ENCODE measurements at regions not wholly inside any gene's neighbourhood (a gene's known extent, or its start where the extent isn't known, plus 50 kb on each side); places are given as distances from the start of the nearest gene placed in this dataset.

GRCh38 chr2:39949131-39949530, 170.1 kb upstream of the THUMPD2 start:
- Mint-ChIP-seq H3K27me3 (no peaks in the 10 kb centered on the region), H3K9me3 (no peaks in the 10 kb centered on the region), H3K4me3 (no peak overlapping the region), H3K27ac (no peak overlapping the region), H3K4me1 (no peaks in the 10 kb centered on the region), H3K36me3 (no peaks in the 10 kb centered on the region)
- Histone ChIP-seq H3K9me3 (ENCODE audit: low read length) (no peaks in the 10 kb centered on the region), H3K27me3 (ENCODE audit: insufficient read depth, low read length, poor library complexity, severe bottlenecking) (no peaks in the 10 kb centered on the region), H3K4me3 (ENCODE audit: low read length) (no peak overlapping the region), H3K4me1 (ENCODE audit: insufficient read depth, low read length) (no peaks in the 10 kb centered on the region), H3K27ac (ENCODE audit: low read depth, low read length) (no peak overlapping the region), H3K36me3 (ENCODE audit: insufficient read depth, low read length) (no peaks in the 10 kb centered on the region)
- DNase-seq, result no peak
- POLR2A ChIA-PET, result no interaction called here
- CTCF ChIA-PET, result no interaction called here

- Mint-ChIP-seq H3K36me3 (no peaks in the 10 kb centered on the region), H3K9me3 (no peaks in the 10 kb centered on the region), H3K27ac (no peak overlapping the region), H3K27me3 (no peaks in the 10 kb centered on the region), H3K4me3 (no peak overlapping the region), H3K4me1 (no peaks in the 10 kb centered on the region)
- H3K4me1 ChIP-seq (ENCODE audit: insufficient read depth, low read length), result no peaks in the 10 kb centered on the region
- H3K36me3 ChIP-seq (ENCODE audit: insufficient read depth, low read length), result no peaks in the 10 kb centered on the region
- H3K4me3 ChIP-seq (ENCODE audit: low read length), result no peak overlapping the region
- POLR2A ChIA-PET, result no interaction called here
- H3K9me3 ChIP-seq (ENCODE audit: low read length), result no peaks in the 10 kb centered on the region
- CTCF ChIA-PET, result no interaction called here
- DNase-seq, result no peak
- H3K27me3 ChIP-seq (ENCODE audit: insufficient read depth, low read length, poor library complexity, severe bottlenecking), result no peaks in the 10 kb centered on the region
- no peak overlapping the region for H3K27ac ChIP-seq (ENCODE audit: low read depth, low read length)
Observed at GRCh38 chr2:39948016-39948719, 169.1 kb upstream of the THUMPD2 start.

- H3K36me3 Mint-ChIP-seq, result no peaks in the 10 kb centered on the region
- Histone ChIP-seq H3K9me3 (ENCODE audit: low read length) (no peaks in the 10 kb centered on the region), H3K4me1 (ENCODE audit: insufficient read depth, low read length) (no peaks in the 10 kb centered on the region), H3K4me3 (ENCODE audit: low read length) (no peak overlapping the region), H3K27me3 (ENCODE audit: insufficient read depth, low read length, poor library complexity, severe bottlenecking) (no peaks in the 10 kb centered on the region), H3K27ac (ENCODE audit: low read depth, low read length) (no peak overlapping the region), H3K36me3 (ENCODE audit: insufficient read depth, low read length) (no peaks in the 10 kb centered on the region)
- no peaks in the 10 kb centered on the region for H3K4me1 Mint-ChIP-seq
- no peak overlapping the region for H3K4me3 Mint-ChIP-seq
- ChIA-PET POLR2A (no interaction called here), CTCF (no interaction called here)
- H3K27me3 Mint-ChIP-seq, result no peaks in the 10 kb centered on the region
- H3K9me3 Mint-ChIP-seq, result no peaks in the 10 kb centered on the region
- DNase-seq, result no peak
- H3K27ac Mint-ChIP-seq, result no peak overlapping the region
Observed at GRCh38 chr2:39947294-39948015, 168.4 kb upstream of the THUMPD2 start.

GRCh38 chr2:39942950-39943349, 163.9 kb upstream of the THUMPD2 start:
- Histone ChIP-seq H3K4me1 (ENCODE audit: insufficient read depth, low read length) (no peaks in the 10 kb centered on the region), H3K27ac (ENCODE audit: low read depth, low read length) (no peak overlapping the region), H3K36me3 (ENCODE audit: insufficient read depth, low read length) (no peaks in the 10 kb centered on the region), H3K9me3 (ENCODE audit: low read length) (no peaks in the 10 kb centered on the region), H3K4me3 (ENCODE audit: low read length) (no peak overlapping the region), H3K27me3 (ENCODE audit: insufficient read depth, low read length, poor library complexity, severe bottlenecking) (no peaks in the 10 kb centered on the region)
- Mint-ChIP-seq H3K9me3 (no peaks in the 10 kb centered on the region), H3K4me3 (no peak overlapping the region), H3K36me3 (no peaks in the 10 kb centered on the region), H3K27ac (no peak overlapping the region), H3K27me3 (peaks cover 0 to 2% of the 10 kb centered on the region in 2 donors), H3K4me1 (no peaks in the 10 kb centered on the region)
- CTCF ChIA-PET, result no interaction called here
- no peak for DNase-seq
- POLR2A ChIA-PET, result no interaction called here

GRCh38 chr2:39938035-39938835, 159.2 kb upstream of the THUMPD2 start:
- Histone ChIP-seq H3K27ac (ENCODE audit: low read depth, low read length) (no peak overlapping the region), H3K36me3 (ENCODE audit: insufficient read depth, low read length) (no peaks in the 10 kb centered on the region), H3K4me3 (ENCODE audit: low read length) (no peak overlapping the region), H3K4me1 (ENCODE audit: insufficient read depth, low read length) (no peaks in the 10 kb centered on the region), H3K27me3 (ENCODE audit: insufficient read depth, low read length, poor library complexity, severe bottlenecking) (no peaks in the 10 kb centered on the region), H3K9me3 (ENCODE audit: low read length) (no peaks in the 10 kb centered on the region)
- CTCF ChIA-PET, result interaction anchor here (1.3 kb wide), 1 partner anchor 24 kb away, joined by 3 read pairs; no protein-coding TSS in a partner anchor
- DNase-seq, result no peak
- H3K27ac Mint-ChIP-seq, result no peak overlapping the region
- peaks cover 0 to 1% (median 0%) of the 10 kb centered on the region in 5 donors for H3K9me3 Mint-ChIP-seq
- no peaks in the 10 kb centered on the region for H3K36me3 Mint-ChIP-seq
- no peaks in the 10 kb centered on the region for H3K4me1 Mint-ChIP-seq
- peaks cover 0 to 2% of the 10 kb centered on the region in 2 donors for H3K27me3 Mint-ChIP-seq
- POLR2A ChIA-PET, result no interaction called here
- H3K4me3 Mint-ChIP-seq, result no peak overlapping the region

- H3K27ac ChIP-seq (ENCODE audit: low read depth, low read length), result no peak overlapping the region
- no peak overlapping the region for H3K4me3 ChIP-seq (ENCODE audit: low read length)
- ChIA-PET POLR2A (no interaction called here), CTCF (no interaction called here)
- no peaks in the 10 kb centered on the region for H3K4me1 Mint-ChIP-seq
- H3K27me3 ChIP-seq (ENCODE audit: insufficient read depth, low read length, poor library complexity, severe bottlenecking), result no peaks in the 10 kb centered on the region
- no peaks in the 10 kb centered on the region for H3K36me3 Mint-ChIP-seq
- no peaks in the 10 kb centered on the region for H3K9me3 ChIP-seq (ENCODE audit: low read length)
- DNase-seq, result no peak
- H3K27me3 Mint-ChIP-seq, result peaks cover 0 to 2% of the 10 kb centered on the region in 2 donors
- H3K4me3 Mint-ChIP-seq, result no peak overlapping the region
- peaks cover 0 to 2% (median 0%) of the 10 kb centered on the region in 5 donors for H3K9me3 Mint-ChIP-seq
- H3K27ac Mint-ChIP-seq, result no peak overlapping the region
- H3K4me1 ChIP-seq (ENCODE audit: insufficient read depth, low read length), result no peaks in the 10 kb centered on the region
- no peaks in the 10 kb centered on the region for H3K36me3 ChIP-seq (ENCODE audit: insufficient read depth, low read length)
Observed at GRCh38 chr2:39937621-39938020, 158.6 kb upstream of the THUMPD2 start.

GRCh38 chr2:39934851-39935250, 155.8 kb upstream of the THUMPD2 start:
- H3K27ac Mint-ChIP-seq, result no peak overlapping the region
- Histone ChIP-seq H3K36me3 (ENCODE audit: insufficient read depth, low read length) (no peaks in the 10 kb centered on the region), H3K27ac (ENCODE audit: low read depth, low read length) (no peak overlapping the region), H3K4me1 (ENCODE audit: insufficient read depth, low read length) (no peaks in the 10 kb centered on the region), H3K4me3 (ENCODE audit: low read length) (no peak overlapping the region), H3K27me3 (ENCODE audit: insufficient read depth, low read length, poor library complexity, severe bottlenecking) (no peaks in the 10 kb centered on the region), H3K9me3 (ENCODE audit: low read length) (no peaks in the 10 kb centered on the region)
- no peak overlapping the region for H3K4me3 Mint-ChIP-seq
- no peaks in the 10 kb centered on the region for H3K36me3 Mint-ChIP-seq
- H3K4me1 Mint-ChIP-seq, result no peaks in the 10 kb centered on the region
- peaks cover 9 to 11% of the 10 kb centered on the region in 2 donors for H3K27me3 Mint-ChIP-seq
- CTCF ChIA-PET, result no interaction called here
- no peak for DNase-seq
- POLR2A ChIA-PET, result no interaction called here
- peaks cover 0 to 2% (median 0%) of the 10 kb centered on the region in 5 donors for H3K9me3 Mint-ChIP-seq

- Mint-ChIP-seq H3K27me3 (peaks cover 6 to 17% of the 10 kb centered on the region in 2 donors), H3K27ac (no peak overlapping the region), H3K4me3 (no peak overlapping the region), H3K4me1 (no peaks in the 10 kb centered on the region), H3K36me3 (no peaks in the 10 kb centered on the region), H3K9me3 (peaks cover 0 to 4% (median 0%) of the 10 kb centered on the region in 5 donors)
- no peak overlapping the region for H3K27ac ChIP-seq (ENCODE audit: low read depth, low read length)
- no peaks in the 10 kb centered on the region for H3K27me3 ChIP-seq (ENCODE audit: insufficient read depth, low read length, poor library complexity, severe bottlenecking)
- H3K4me3 ChIP-seq (ENCODE audit: low read length), result no peak overlapping the region
- ChIA-PET CTCF (no interaction called here), POLR2A (no interaction called here)
- no peaks in the 10 kb centered on the region for H3K4me1 ChIP-seq (ENCODE audit: insufficient read depth, low read length)
- no peaks in the 10 kb centered on the region for H3K9me3 ChIP-seq (ENCODE audit: low read length)
- H3K36me3 ChIP-seq (ENCODE audit: insufficient read depth, low read length), result no peaks in the 10 kb centered on the region
- DNase-seq, result no peak
Observed at GRCh38 chr2:39933196-39933595, 154.1 kb upstream of the THUMPD2 start.
